IgD-negative memory B cell (primary cell): ENCODE measurements at regions not wholly inside any gene's neighbourhood (a gene's known extent, or its start where the extent isn't known, plus 50 kb on each side); places are given as distances from the start of the nearest gene placed in this dataset.
A peak's percentile ranks its signal among the peaks of the same experiment; 100 is the strongest.

Source experiments
- H3K27ac Mint-ChIP-seq, 3 donors: one replicate each; pipeline ENCODE4 v1.8.0; 2020 to 2022; ENCODE audit warnings: mild to moderate bottlenecking in 3 of 3, mixed read lengths in 3 of 3, moderate library complexity in 1 of 3
- H3K27me3 Mint-ChIP-seq: one replicate; pipeline ENCODE4 v1.8.0; 2021; ENCODE audit warnings: mixed read lengths
- H3K36me3 Mint-ChIP-seq: one replicate; pipeline ENCODE4 v1.8.0; 2020; ENCODE audit warnings: mild to moderate bottlenecking, mixed read lengths
- H3K4me1 Mint-ChIP-seq, 3 donors: one replicate each; pipeline ENCODE4 v1.8.0; 2020 to 2022; ENCODE audit warnings: mixed read lengths in 3 of 3, mild to moderate bottlenecking in 1 of 3
- H3K4me3 Mint-ChIP-seq, 4 donors: one replicate each; pipeline ENCODE4 v1.8.0; 2020 to 2022; ENCODE audit warnings: mild to moderate bottlenecking in 4 of 4, mixed read lengths in 4 of 4, moderate library complexity in 3 of 4
- H3K9me3 Mint-ChIP-seq, 3 donors: one replicate each; pipeline ENCODE4 v1.8.0; 2020 to 2021; ENCODE audit warnings: mixed read lengths in 3 of 3, mild to moderate bottlenecking in 1 of 3

- no peaks in the 10 kb centered on the region for H3K36me3 Mint-ChIP-seq
- H3K27me3 Mint-ChIP-seq: peaks cover 2% of the 10 kb centered on the region
- peaks cover 2 to 14% (median 6%) of the 10 kb centered on the region in 3 donors for H3K9me3 Mint-ChIP-seq
- no peak overlapping the region for H3K27ac Mint-ChIP-seq
- H3K4me1 Mint-ChIP-seq: peaks cover 0 to 1% (median 0%) of the 10 kb centered on the region in 3 donors
- no peak overlapping the region for H3K4me3 Mint-ChIP-seq
Measured at GRCh38 chr3:87351937-87352336, 75.6 kb upstream of the POU1F1 start.

- peaks cover 0 to 6% (median 3%) of the 10 kb centered on the region in 3 donors for H3K9me3 Mint-ChIP-seq
- no peak overlapping the region for H3K27ac Mint-ChIP-seq
- H3K4me3 Mint-ChIP-seq: no peak overlapping the region
Measured at GRCh38 chr3:87350367-87351199, 74.2 kb upstream of the POU1F1 start.

GRCh38 chr3:87349833-87350232 lies 73.4 kb upstream of the POU1F1 start:
- Mint-ChIP-seq H3K4me3 (no peak overlapping the region), H3K27ac (no peak overlapping the region), H3K27me3 (peaks cover 2% of the 10 kb centered on the region), H3K4me1 (peaks cover 0 to 1% (median 0%) of the 10 kb centered on the region in 3 donors), H3K36me3 (no peaks in the 10 kb centered on the region), H3K9me3 (no peaks in the 10 kb centered on the region)

More at GRCh38 chr3:87350367-87351199, 74.2 kb upstream of the POU1F1 start:
- Mint-ChIP-seq H3K4me1 (peaks cover 0 to 1% (median 0%) of the 10 kb centered on the region in 3 donors), H3K36me3 (no peaks in the 10 kb centered on the region), H3K27me3 (peaks cover 2% of the 10 kb centered on the region)

DNA sequence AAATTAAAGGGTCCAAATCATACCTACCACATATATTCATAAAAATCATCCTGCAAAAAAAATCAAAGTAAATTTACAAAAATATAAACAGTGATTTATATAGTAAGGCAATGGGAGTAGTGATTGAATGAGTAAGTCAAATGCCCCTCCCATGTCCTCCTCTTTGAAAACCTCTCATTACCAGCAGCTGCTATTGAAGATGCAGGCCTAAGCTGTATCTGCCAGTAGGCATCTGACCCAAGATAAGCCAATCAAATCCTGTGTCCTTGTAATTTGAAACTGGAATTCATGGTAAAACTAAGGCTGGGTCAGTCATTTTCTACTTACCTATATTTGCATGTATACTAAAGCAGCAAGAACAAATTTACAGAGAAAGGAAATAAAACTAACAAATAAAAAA lies 60.4 kb upstream of the POU1F1 start:
- Mint-ChIP-seq H3K4me1 (no peaks in the 10 kb centered on the region), H3K36me3 (no peaks in the 10 kb centered on the region)

GRCh38 chr3:87335931-87336330 lies 59.5 kb upstream of the POU1F1 start:
- Mint-ChIP-seq H3K27ac (no peak overlapping the region), H3K36me3 (no peaks in the 10 kb centered on the region), H3K27me3 (no peaks in the 10 kb centered on the region), H3K4me3 (no peak overlapping the region), H3K4me1 (no peaks in the 10 kb centered on the region), H3K9me3 (peaks cover 0 to 5% (median 0%) of the 10 kb centered on the region in 3 donors)

More for the DNA sequence above, 60.4 kb upstream of the POU1F1 start:
- Mint-ChIP-seq H3K27ac (no peak overlapping the region), H3K9me3 (peaks cover 0 to 5% (median 3%) of the 10 kb centered on the region in 3 donors), H3K27me3 (no peaks in the 10 kb centered on the region), H3K4me3 (no peak overlapping the region)

DNA sequence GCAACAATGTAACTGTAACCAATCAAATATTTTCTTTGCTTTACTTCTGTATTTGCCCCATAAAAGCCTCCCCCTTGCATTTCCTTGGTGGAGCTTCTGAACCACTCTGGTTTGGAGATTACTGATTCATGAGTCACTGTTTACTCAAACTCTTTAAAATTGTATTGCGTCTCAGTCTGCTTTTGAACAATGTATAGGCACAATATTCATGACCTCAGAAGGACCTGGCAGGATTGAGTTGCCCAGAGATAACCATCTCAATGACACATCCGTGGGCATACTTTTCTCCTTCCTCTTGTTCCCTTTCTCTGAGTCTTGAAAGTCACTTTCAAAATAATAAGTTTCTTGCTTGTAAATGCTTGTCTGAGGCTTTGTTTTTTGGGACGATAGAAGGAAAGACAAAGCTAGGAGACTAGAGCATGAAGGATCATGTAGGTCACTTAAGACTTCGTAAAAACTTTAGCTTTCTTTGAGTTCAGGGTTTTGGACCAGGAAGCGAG lies 57.1 kb upstream of the POU1F1 start:
- H3K27me3 Mint-ChIP-seq: no peaks in the 10 kb centered on the region
- H3K4me3 Mint-ChIP-seq: no peak overlapping the region
- H3K27ac Mint-ChIP-seq: peak overlapping the region in 1 of 3 donors; percentile 18
- H3K9me3 Mint-ChIP-seq: no peaks in the 10 kb centered on the region
- no peaks in the 10 kb centered on the region for H3K36me3 Mint-ChIP-seq
- no peaks in the 10 kb centered on the region for H3K4me1 Mint-ChIP-seq

- H3K36me3 Mint-ChIP-seq: no peaks in the 10 kb centered on the region
- no peak overlapping the region for H3K27ac Mint-ChIP-seq
- no peaks in the 10 kb centered on the region for H3K9me3 Mint-ChIP-seq
- no peak overlapping the region for H3K4me3 Mint-ChIP-seq
- H3K4me1 Mint-ChIP-seq: no peaks in the 10 kb centered on the region
- no peaks in the 10 kb centered on the region for H3K27me3 Mint-ChIP-seq
Measured at GRCh38 chr3:87332789-87333188, 56.4 kb upstream of the POU1F1 start.

GRCh38 chr3:87329065-87329464 lies 52.7 kb upstream of the POU1F1 start:
- Mint-ChIP-seq H3K4me1 (no peaks in the 10 kb centered on the region), H3K9me3 (no peaks in the 10 kb centered on the region), H3K4me3 (no peak overlapping the region), H3K36me3 (peaks cover 1% of the 10 kb centered on the region), H3K27ac (no peak overlapping the region), H3K27me3 (no peaks in the 10 kb centered on the region)
